Mucosa of descending colon (tissue), 3 donors: ENCODE measurements at regions not wholly inside any gene's neighbourhood (a gene's known extent, or its start where the extent isn't known, plus 50 kb on each side); places are given as distances from the start of the nearest gene placed in this dataset.

Source experiments
- ATAC-seq: fragments of 200-7000 bp; cut with Tn5 transposase; one replicate; pipeline ENCODE4 v1.9.1; 2020; ENCODE audit warnings: mild to moderate bottlenecking, moderate library complexity
- DNase-seq, 3 donors: peaks; one replicate each; pipeline ENCODE4 v3.0.0-alpha.2; 2020
- H3K36me3 ChIP-seq: fragments of 200-600 bp; one replicate; pipeline ENCODE4 v1.8.0; 2021; ENCODE audit warnings: low read depth, mild to moderate bottlenecking
- H3K4me1 ChIP-seq: fragments of 200-600 bp; one replicate; pipeline ENCODE4 v1.8.0; 2021; ENCODE audit warnings: low read depth, mild to moderate bottlenecking
- H3K4me3 ChIP-seq: fragments of 200-600 bp; one replicate; pipeline ENCODE4 v1.8.0; 2021; ENCODE audit warnings: mild to moderate bottlenecking
- H3K9me3 ChIP-seq: fragments of 200-600 bp; one replicate; pipeline ENCODE4 v1.8.0; 2021; ENCODE audit warnings: mild to moderate bottlenecking
- intact Hi-C, 2 donors: fragments of 100-400 bp; cut with DNase I in 1 of 2; cut with micrococcal nuclease in 1 of 2; formaldehyde crosslinking; loops; one replicate each; pipeline versions ENCODE4 v1.11.0 to v1.11.1; 2022; cut with DNase I, micrococcal nuclease
- TF ChIP-seq, protein P1 (sequence below): fragments of 200-600 bp; IDR thresholded peaks from one replicate; pipeline ENCODE4 v1.8.0; 2022; ENCODE audit warnings: antibody characterized with exemption, mild to moderate bottlenecking
- donor health status: DM: no; HTN: no; CAD: no; lungs with moderate emphysema.
- donor health status: DM: no; HTN: no; CAD: no.
- donor health status: DM: no; HTN: yes; CAD: no.

DNA sequence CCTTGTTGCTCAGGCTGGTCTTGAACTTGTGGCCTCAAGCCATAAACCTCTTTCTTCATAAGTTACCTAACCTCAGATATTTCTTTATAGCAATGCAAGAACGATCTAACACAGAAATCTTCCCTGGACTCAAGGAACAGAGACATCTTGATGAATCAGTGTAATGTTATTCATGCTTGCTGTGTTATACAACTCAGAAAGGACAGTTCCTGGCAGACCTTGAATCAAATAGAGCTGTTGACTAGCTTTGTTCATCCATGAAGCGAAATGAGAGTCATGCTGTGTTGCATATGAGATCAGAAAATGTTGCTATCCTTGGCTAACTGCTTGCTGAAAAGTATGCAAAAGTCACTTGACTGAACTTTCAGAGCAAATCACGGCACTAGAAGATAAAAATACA lies 72.6 kb upstream of the ARHGAP24 start:
- intact Hi-C loops = no loop called here
- no peak for ATAC-seq
- DNase-seq = no peak
- no peaks in the 10 kb centered on the region for H3K4me1 ChIP-seq
- no peaks in the 10 kb centered on the region for H3K36me3 ChIP-seq
- no peak overlapping the region for H3K4me3 ChIP-seq
- no peaks in the 10 kb centered on the region for H3K9me3 ChIP-seq
- TF ChIP-seq, protein P1, sequence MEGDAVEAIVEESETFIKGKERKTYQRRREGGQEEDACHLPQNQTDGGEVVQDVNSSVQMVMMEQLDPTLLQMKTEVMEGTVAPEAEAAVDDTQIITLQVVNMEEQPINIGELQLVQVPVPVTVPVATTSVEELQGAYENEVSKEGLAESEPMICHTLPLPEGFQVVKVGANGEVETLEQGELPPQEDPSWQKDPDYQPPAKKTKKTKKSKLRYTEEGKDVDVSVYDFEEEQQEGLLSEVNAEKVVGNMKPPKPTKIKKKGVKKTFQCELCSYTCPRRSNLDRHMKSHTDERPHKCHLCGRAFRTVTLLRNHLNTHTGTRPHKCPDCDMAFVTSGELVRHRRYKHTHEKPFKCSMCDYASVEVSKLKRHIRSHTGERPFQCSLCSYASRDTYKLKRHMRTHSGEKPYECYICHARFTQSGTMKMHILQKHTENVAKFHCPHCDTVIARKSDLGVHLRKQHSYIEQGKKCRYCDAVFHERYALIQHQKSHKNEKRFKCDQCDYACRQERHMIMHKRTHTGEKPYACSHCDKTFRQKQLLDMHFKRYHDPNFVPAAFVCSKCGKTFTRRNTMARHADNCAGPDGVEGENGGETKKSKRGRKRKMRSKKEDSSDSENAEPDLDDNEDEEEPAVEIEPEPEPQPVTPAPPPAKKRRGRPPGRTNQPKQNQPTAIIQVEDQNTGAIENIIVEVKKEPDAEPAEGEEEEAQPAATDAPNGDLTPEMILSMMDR = no peak

DNA sequence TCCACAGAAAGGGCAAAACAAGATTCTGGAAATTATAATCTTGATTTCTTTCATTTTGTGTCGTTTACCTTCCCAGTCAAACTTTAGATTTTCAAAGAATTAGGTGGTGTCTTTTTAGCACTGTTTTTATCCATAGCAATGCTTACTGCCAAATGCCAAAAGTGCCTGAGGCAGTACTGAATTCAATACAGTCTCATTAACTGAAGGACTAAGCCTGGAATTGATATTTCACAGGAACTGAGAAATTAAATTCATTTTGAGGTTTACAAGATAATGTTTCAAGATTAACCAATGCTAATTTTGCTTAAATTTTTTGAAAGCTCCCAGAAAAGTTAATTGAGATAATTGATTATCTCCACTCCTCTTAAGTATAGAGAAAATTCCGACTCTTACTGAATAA lies 68.8 kb upstream of the ARHGAP24 start:
- Histone ChIP-seq H3K36me3 (no peaks in the 10 kb centered on the region), H3K4me3 (no peak overlapping the region), H3K9me3 (no peaks in the 10 kb centered on the region), H3K4me1 (no peaks in the 10 kb centered on the region)
- TF ChIP-seq, protein P1 = no peak
- no peak for ATAC-seq
- intact Hi-C loops = no loop called here
- no peak for DNase-seq

GRCh38 chr4:85407546-85407945 lies 67.4 kb upstream of the ARHGAP24 start:
- no peaks in the 10 kb centered on the region for H3K36me3 ChIP-seq
- H3K4me1 ChIP-seq = no peaks in the 10 kb centered on the region
- ATAC-seq (no peak), DNase-seq (no peak)
- no peak overlapping the region for H3K4me3 ChIP-seq
- TF ChIP-seq, protein P1 = no peak
- no peaks in the 10 kb centered on the region for H3K9me3 ChIP-seq
- intact Hi-C loops = no loop called here

DNA sequence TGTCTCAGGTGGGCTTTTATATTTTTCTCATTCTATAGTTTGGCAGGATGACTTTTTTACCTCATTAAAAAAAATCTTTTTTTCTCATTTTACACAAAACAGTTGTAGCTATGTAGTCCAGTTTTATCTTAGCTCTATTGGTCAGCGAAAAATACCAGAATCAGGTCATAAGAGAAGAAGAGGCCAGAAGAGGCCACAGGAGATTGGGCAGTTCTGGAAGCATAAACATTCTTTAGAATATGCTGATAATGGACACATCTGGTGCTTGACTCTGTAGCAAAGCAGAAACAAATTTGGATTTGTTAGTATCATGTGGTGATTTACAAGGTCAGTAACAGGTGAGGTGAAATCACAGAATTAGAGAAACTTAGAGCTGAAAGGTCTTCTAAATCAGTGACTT lies 66.6 kb upstream of the ARHGAP24 start:
- Histone ChIP-seq H3K9me3 (no peaks in the 10 kb centered on the region), H3K36me3 (no peaks in the 10 kb centered on the region), H3K4me3 (no peak overlapping the region), H3K4me1 (no peaks in the 10 kb centered on the region)
- intact Hi-C loops = no loop called here
- TF ChIP-seq, protein P1 = no peak
- DNase-seq (no peak), ATAC-seq (no peak)

DNA sequence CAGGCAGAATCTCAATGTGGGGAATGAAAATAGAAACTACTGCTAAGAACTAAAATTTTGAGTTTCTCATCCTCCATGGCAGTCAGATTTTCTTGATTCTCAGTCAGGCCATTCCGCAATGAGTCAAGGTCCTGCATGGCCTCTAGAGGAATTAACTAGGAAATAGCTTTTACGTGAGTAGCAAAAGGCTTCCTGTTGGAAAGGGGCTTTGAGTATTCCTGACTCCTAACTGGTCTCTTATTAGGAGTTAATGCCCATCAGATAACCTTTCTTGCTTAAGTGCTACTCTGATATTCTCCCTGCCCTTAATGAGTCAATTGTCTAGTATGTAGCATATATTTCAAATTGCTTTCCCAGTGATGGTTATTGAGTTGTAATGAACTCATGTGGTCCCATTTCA lies 65.7 kb upstream of the ARHGAP24 start:
- no peak for DNase-seq
- Histone ChIP-seq H3K4me3 (no peak overlapping the region), H3K36me3 (no peaks in the 10 kb centered on the region), H3K9me3 (no peaks in the 10 kb centered on the region), H3K4me1 (no peaks in the 10 kb centered on the region)
- no peak for ATAC-seq
- TF ChIP-seq, protein P1 = no peak
- intact Hi-C loops = no loop called here

GRCh38 chr4:85411386-85411785 lies 63.6 kb upstream of the ARHGAP24 start:
- ATAC-seq (no peak), DNase-seq (no peak)
- Histone ChIP-seq H3K36me3 (no peaks in the 10 kb centered on the region), H3K4me3 (no peak overlapping the region), H3K4me1 (no peaks in the 10 kb centered on the region), H3K9me3 (no peaks in the 10 kb centered on the region)
- intact Hi-C loops = no loop called here
- TF ChIP-seq, protein P1 = no peak
